ENCODE measurements at regions not wholly inside any gene's neighbourhood (a gene's known extent, or its start where the extent isn't known, plus 50 kb on each side); places are given as distances from the start of the nearest gene placed in this dataset.

DNA sequence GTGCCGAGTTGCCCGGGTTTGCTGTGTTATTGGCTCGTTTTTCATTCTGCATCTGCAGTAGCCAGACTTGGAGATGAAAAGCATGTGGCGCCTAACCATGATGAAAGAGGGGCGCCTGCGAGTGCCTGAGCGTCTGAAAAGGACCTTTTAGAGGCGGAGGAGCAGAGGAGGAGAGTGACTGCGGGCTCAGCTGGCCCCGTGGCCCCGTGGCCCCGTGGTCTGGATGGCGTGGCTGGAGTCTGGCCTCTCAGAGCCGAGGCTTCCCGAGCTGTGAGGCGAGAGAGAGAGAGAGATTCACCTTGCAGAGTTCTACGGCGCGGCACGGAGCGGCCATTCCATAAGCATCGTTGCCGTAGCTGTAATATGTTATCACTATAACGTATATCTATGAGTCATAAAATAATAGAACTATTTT lies 55.3 kb upstream of the RNU6ATAC start:
- FAIRE-seq = no peak
- no peak for DNase-seq (ENCODE audit: low read depth in 1 of 2, low spot score in 2 of 2)
- H4K8ac ChIP-seq (ENCODE audit: extremely low read depth, insufficient read depth, low read length) = no peak overlapping the region

More for the DNA sequence above, 55.3 kb upstream of the RNU6ATAC start:
- Histone ChIP-seq H3K14ac (ENCODE audit: insufficient read length) (no peak overlapping the region), H4K5ac (ENCODE audit: insufficient read length, low read depth, low read length) (no peak overlapping the region), H4K91ac (replicated peaks; ENCODE audit: insufficient read length, low read length) (no peak overlapping the region), H2BK5ac (ENCODE audit: low read depth, low read length) (no peak overlapping the region), H3K36me3 (ENCODE audit: control insufficient read depth in 2 of 4, insufficient read depth in 4 of 4, low read length in 3 of 4) (no peaks in the 10 kb centered on the region), H3K9me3 (ENCODE audit: insufficient read depth in 2 of 2, low read depth in 1 of 2, low read length in 1 of 2) (no peaks in the 10 kb centered on the region), H2BK120ac (replicated peaks; ENCODE audit: low read depth, low read length) (no peak overlapping the region), H3K18ac (ENCODE audit: extremely low read depth, low read length) (no peak overlapping the region), H3K4me3 (ENCODE audit: extremely low read depth in 1 of 4, insufficient read depth in 2 of 4, low read depth in 3 of 4, low read length in 4 of 4) (no peak overlapping the region), H3K27ac (ENCODE audit: low read depth, low read length) (no peak overlapping the region), H2AK5ac (ENCODE audit: low read depth, low read length) (no peak overlapping the region), H2BK20ac (ENCODE audit: low read length) (no peak overlapping the region), H2AFZ (ENCODE audit: low read length) (no peak overlapping the region), H3K79me2 (ENCODE audit: control insufficient read depth in 1 of 2, insufficient read depth in 2 of 2, low read length in 2 of 2) (no peaks in the 10 kb centered on the region), H3K9ac (replicated peaks in 1 of 4; ENCODE audit: extremely low read depth in 1 of 4, low read depth in 3 of 4, low read length in 3 of 4) (no peak overlapping the region), H4K20me1 (replicated peaks in 1 of 2; ENCODE audit: control insufficient read depth in 1 of 2, insufficient read depth in 2 of 2, low read length in 2 of 2) (no peaks in the 10 kb centered on the region), H3K4me2 (ENCODE audit: insufficient read depth in 1 of 2, low read depth in 2 of 2, low read length in 2 of 2) (no peak overlapping the region), H3K56ac (replicated peaks; ENCODE audit: insufficient read length, low read depth, low read length) (no peak overlapping the region), H3K23ac (ENCODE audit: insufficient read length) (no peak overlapping the region), H2BK15ac (ENCODE audit: low read length) (no peak overlapping the region), H3K79me1 (ENCODE audit: low read depth, low read length) (no peaks in the 10 kb centered on the region), H3K27me3 (replicated peaks in 1 of 4; ENCODE audit: control insufficient read depth in 3 of 4, extremely low read depth in 1 of 4, insufficient read depth in 3 of 4, low read length in 3 of 4) (no peaks in the 10 kb centered on the region), H3K4me1 (replicated peaks in 1 of 4; ENCODE audit: control insufficient read depth in 3 of 4, insufficient read depth in 4 of 4, low read length in 3 of 4) (peaks cover 0 to 5% (median 0%) of the 10 kb centered on the region in 4 experiments; a peak in 2 of 7 replicates), H2BK12ac (ENCODE audit: low read depth, low read length) (no peak overlapping the region), H3K4ac (replicated peaks; ENCODE audit: insufficient read length, low read depth, low read length) (no peak overlapping the region), H3K23me2 (ENCODE audit: low read depth, low read length) (no peaks in the 10 kb centered on the region)
- ChIA-PET POLR2A (ENCODE audit: partially characterized antibody) (interaction anchor here (0.9 kb wide), 1 partner anchor 162 kb away, joined by 3 read pairs; no protein-coding TSS in a partner anchor), CTCF (ENCODE audit: partially characterized antibody) (interaction anchor here (0.9 to 2.7 kb wide), 3 partner anchors 44 to 55 kb away, joined by 3 to 11 read pairs (median 4); no protein-coding TSS in a partner anchor)
- 91% methylated on average over 23 of the region's 24 CpGs; no CpG with 5 or more reads in 1 of the 2 experiments for WGBS, 2 experiments (ENCODE audit: extremely low coverage in 1 of 2, insufficient coverage in 1 of 2, insufficient read length in 1 of 2, insufficient replicate concordance in 2 of 2, low coverage in 1 of 2, low lambda C conversion rate in 2 of 2, missing lambda C conversion rate in 1 of 2)
- 0 out of 2 replicates have a peak, but pooled peaks have one; percentile 54 for TF ChIP-seq FOSL1 (IDR thresholded peaks at IDR 0.05; ENCODE audit: insufficient read depth, low read depth, low read length)
- peak; percentile 67; the same call in 1 of the 2 replicates for TF ChIP-seq EGR1 (IDR thresholded peaks at IDR 0.05; ENCODE audit: borderline replicate concordance, low read depth, low read length)
- TF ChIP-seq SUZ12 (IDR thresholded peaks at IDR 0.05; ENCODE audit: low read length) = no peak
